ENCODE measurements at regions not wholly inside any gene's neighbourhood (a gene's known extent, or its start where the extent isn't known, plus 50 kb on each side); places are given as distances from the start of the nearest gene placed in this dataset.

GRCh38 chr2:105177008-105177407, 64.5 kb upstream of the GPR45 start:
- Histone ChIP-seq H3K4me1 (ENCODE audit: insufficient read depth, low read length) (peaks cover 6% of the 10 kb centered on the region), H3K4me3 (ENCODE audit: low read length) (no peak overlapping the region)

GRCh38 chr2:105177536-105178254, 63.8 kb upstream of the GPR45 start:
- Mint-ChIP-seq H3K4me1 (peaks cover 19 to 29% (median 22%) of the 10 kb centered on the region in 3 donors), H3K4me3 (no peak overlapping the region), H3K9me3 (no peaks in the 10 kb centered on the region), H3K36me3 (no peaks in the 10 kb centered on the region), H3K27ac (no peak overlapping the region), H3K27me3 (peaks cover 13 to 30% of the 10 kb centered on the region in 2 donors)
- Histone ChIP-seq H3K4me3 (ENCODE audit: low read length) (no peak overlapping the region), H3K27me3 (ENCODE audit: insufficient read depth, low read length, poor library complexity, severe bottlenecking) (no peaks in the 10 kb centered on the region), H3K27ac (ENCODE audit: low read depth, low read length) (no peak overlapping the region), H3K36me3 (ENCODE audit: insufficient read depth, low read length) (no peaks in the 10 kb centered on the region), H3K4me1 (ENCODE audit: insufficient read depth, low read length) (peaks cover 6% of the 10 kb centered on the region), H3K9me3 (ENCODE audit: low read length) (no peaks in the 10 kb centered on the region)
- POLR2A ChIA-PET, result no interaction called here
- CTCF ChIA-PET, result interaction anchor here (0.7 kb wide), 1 partner anchor 10 kb away, joined by 3 read pairs; no protein-coding TSS in a partner anchor
- DNase-seq, result no peak

More at GRCh38 chr2:105177008-105177407, 64.5 kb upstream of the GPR45 start:
- no peaks in the 10 kb centered on the region for H3K36me3 ChIP-seq (ENCODE audit: insufficient read depth, low read length)
- H3K4me3 Mint-ChIP-seq, result no peak overlapping the region
- H3K27me3 ChIP-seq (ENCODE audit: insufficient read depth, low read length, poor library complexity, severe bottlenecking), result no peaks in the 10 kb centered on the region
- H3K9me3 Mint-ChIP-seq, result no peaks in the 10 kb centered on the region
- no peak overlapping the region for H3K27ac ChIP-seq (ENCODE audit: low read depth, low read length)
- H3K9me3 ChIP-seq (ENCODE audit: low read length), result no peaks in the 10 kb centered on the region
- no peak overlapping the region for H3K27ac Mint-ChIP-seq
- DNase-seq, result no peak
- H3K4me1 Mint-ChIP-seq, result peaks cover 19 to 29% (median 22%) of the 10 kb centered on the region in 3 donors
- CTCF ChIA-PET, result interaction anchor here (0.7 kb wide), 1 partner anchor 10 kb away, joined by 3 read pairs; no protein-coding TSS in a partner anchor
- peaks cover 11 to 25% of the 10 kb centered on the region in 2 donors for H3K27me3 Mint-ChIP-seq
- H3K36me3 Mint-ChIP-seq, result no peaks in the 10 kb centered on the region
- POLR2A ChIA-PET, result no interaction called here

- DNase-seq, result no peak
- peaks cover 4% of the 10 kb centered on the region for H3K27me3 ChIP-seq (ENCODE audit: insufficient read depth, low read length, poor library complexity, severe bottlenecking)
- no peaks in the 10 kb centered on the region for H3K9me3 ChIP-seq (ENCODE audit: low read length)
- H3K27ac ChIP-seq (ENCODE audit: low read depth, low read length), result no peak overlapping the region
- peaks cover 7 to 17% (median 10%) of the 10 kb centered on the region in 3 donors for H3K4me1 Mint-ChIP-seq
- POLR2A ChIA-PET, result no interaction called here
- CTCF ChIA-PET, result no interaction called here
- peaks cover 6% of the 10 kb centered on the region for H3K4me1 ChIP-seq (ENCODE audit: insufficient read depth, low read length)
- peaks cover 13 to 28% of the 10 kb centered on the region in 2 donors for H3K27me3 Mint-ChIP-seq
- no peak overlapping the region for H3K4me3 Mint-ChIP-seq
- no peak overlapping the region for H3K4me3 ChIP-seq (ENCODE audit: low read length)
- H3K36me3 Mint-ChIP-seq, result no peaks in the 10 kb centered on the region
- H3K27ac Mint-ChIP-seq, result no peak overlapping the region
- no peaks in the 10 kb centered on the region for H3K9me3 Mint-ChIP-seq
- no peaks in the 10 kb centered on the region for H3K36me3 ChIP-seq (ENCODE audit: insufficient read depth, low read length)
These were observed 61.8 kb upstream of the GPR45 start for GRCh38 chr2:105179469-105180372.

GRCh38 chr2:105180491-105180972, 61.0 kb upstream of the GPR45 start:
- DNase-seq, result no peak
- Histone ChIP-seq H3K9me3 (ENCODE audit: low read length) (no peaks in the 10 kb centered on the region), H3K4me3 (ENCODE audit: low read length) (no peak overlapping the region), H3K27me3 (ENCODE audit: insufficient read depth, low read length, poor library complexity, severe bottlenecking) (peaks cover 4% of the 10 kb centered on the region), H3K27ac (ENCODE audit: low read depth, low read length) (no peak overlapping the region), H3K36me3 (ENCODE audit: insufficient read depth, low read length) (no peaks in the 10 kb centered on the region), H3K4me1 (ENCODE audit: insufficient read depth, low read length) (peaks cover 6% of the 10 kb centered on the region)
- CTCF ChIA-PET, result no interaction called here
- H3K27ac Mint-ChIP-seq, result no peak overlapping the region
- no peaks in the 10 kb centered on the region for H3K9me3 Mint-ChIP-seq
- no peak overlapping the region for H3K4me3 Mint-ChIP-seq
- peaks cover 0 to 9% (median 4%) of the 10 kb centered on the region in 3 donors for H3K4me1 Mint-ChIP-seq
- H3K36me3 Mint-ChIP-seq, result no peaks in the 10 kb centered on the region
- POLR2A ChIA-PET, result no interaction called here
- peaks cover 9 to 25% of the 10 kb centered on the region in 2 donors for H3K27me3 Mint-ChIP-seq

- peaks cover 9 to 25% of the 10 kb centered on the region in 2 donors for H3K27me3 Mint-ChIP-seq
- no peaks in the 10 kb centered on the region for H3K36me3 Mint-ChIP-seq
- Histone ChIP-seq H3K4me3 (ENCODE audit: low read length) (no peak overlapping the region), H3K9me3 (ENCODE audit: low read length) (no peaks in the 10 kb centered on the region), H3K36me3 (ENCODE audit: insufficient read depth, low read length) (no peaks in the 10 kb centered on the region), H3K4me1 (ENCODE audit: insufficient read depth, low read length) (no peaks in the 10 kb centered on the region), H3K27ac (ENCODE audit: low read depth, low read length) (no peak overlapping the region), H3K27me3 (ENCODE audit: insufficient read depth, low read length, poor library complexity, severe bottlenecking) (peaks cover 4% of the 10 kb centered on the region)
- no peak for DNase-seq
- H3K9me3 Mint-ChIP-seq, result no peaks in the 10 kb centered on the region
- ChIA-PET CTCF (no interaction called here), POLR2A (no interaction called here)
- H3K27ac Mint-ChIP-seq, result peak overlapping the region in 1 of 8 donors; percentile 33
- H3K4me3 Mint-ChIP-seq, result no peak overlapping the region
- H3K4me1 Mint-ChIP-seq, result peaks cover 0 to 1% (median 1%) of the 10 kb centered on the region in 3 donors
These were observed 60.3 kb upstream of the GPR45 start for GRCh38 chr2:105181282-105181681.

GRCh38 chr2:105183555-105184323, 57.8 kb upstream of the GPR45 start:
- DNase-seq, result no peak
- no peaks in the 10 kb centered on the region for H3K4me1 ChIP-seq (ENCODE audit: insufficient read depth, low read length)
- H3K27me3 ChIP-seq (ENCODE audit: insufficient read depth, low read length, poor library complexity, severe bottlenecking), result peaks cover 4% of the 10 kb centered on the region
- Mint-ChIP-seq H3K36me3 (no peaks in the 10 kb centered on the region), H3K4me3 (no peak overlapping the region), H3K27ac (no peak overlapping the region), H3K4me1 (no peaks in the 10 kb centered on the region), H3K9me3 (no peaks in the 10 kb centered on the region), H3K27me3 (peaks cover 9 to 29% of the 10 kb centered on the region in 2 donors)
- H3K27ac ChIP-seq (ENCODE audit: low read depth, low read length), result no peak overlapping the region
- no peaks in the 10 kb centered on the region for H3K36me3 ChIP-seq (ENCODE audit: insufficient read depth, low read length)
- H3K4me3 ChIP-seq (ENCODE audit: low read length), result no peak overlapping the region
- CTCF ChIA-PET, result no interaction called here
- no peaks in the 10 kb centered on the region for H3K9me3 ChIP-seq (ENCODE audit: low read length)
- POLR2A ChIA-PET, result no interaction called here

- H3K4me1 Mint-ChIP-seq, result no peaks in the 10 kb centered on the region
- H3K27me3 ChIP-seq (ENCODE audit: insufficient read depth, low read length, poor library complexity, severe bottlenecking), result peaks cover 4% of the 10 kb centered on the region
- H3K27ac Mint-ChIP-seq, result no peak overlapping the region
- DNase-seq, result no peak
- no peaks in the 10 kb centered on the region for H3K4me1 ChIP-seq (ENCODE audit: insufficient read depth, low read length)
- H3K9me3 ChIP-seq (ENCODE audit: low read length), result no peaks in the 10 kb centered on the region
- no peak overlapping the region for H3K4me3 Mint-ChIP-seq
- H3K27ac ChIP-seq (ENCODE audit: low read depth, low read length), result no peak overlapping the region
- H3K4me3 ChIP-seq (ENCODE audit: low read length), result no peak overlapping the region
- POLR2A ChIA-PET, result no interaction called here
- CTCF ChIA-PET, result no interaction called here
- H3K36me3 ChIP-seq (ENCODE audit: insufficient read depth, low read length), result no peaks in the 10 kb centered on the region
- peaks cover 9 to 29% of the 10 kb centered on the region in 2 donors for H3K27me3 Mint-ChIP-seq
- no peaks in the 10 kb centered on the region for H3K9me3 Mint-ChIP-seq
- no peaks in the 10 kb centered on the region for H3K36me3 Mint-ChIP-seq
These were observed 57.1 kb upstream of the GPR45 start for GRCh38 chr2:105184420-105184819.
